PC-9 (cell line): ENCODE measurements at regions not wholly inside any gene's neighbourhood (a gene's known extent, or its start where the extent isn't known, plus 50 kb on each side); places are given as distances from the start of the nearest gene placed in this dataset.

ENCODE experiments used
- EZH2 ChIP-seq: fragments of 200-600 bp; sonication (generic); IDR thresholded peaks from 2 replicates; pipeline ENCODE4 v1.8.0; 2017; ENCODE audit warnings: antibody characterized with exemption, low read depth
- TF ChIP-seq, protein P1 (sequence below): fragments of 200-600 bp; sonication (generic); conservative IDR thresholded peaks from 2 replicates; pipeline ENCODE4 v1.6.1; 2017; ENCODE audit warnings: mixed run types, antibody characterized with exemption, mild to moderate bottlenecking, moderate library complexity

DNA sequence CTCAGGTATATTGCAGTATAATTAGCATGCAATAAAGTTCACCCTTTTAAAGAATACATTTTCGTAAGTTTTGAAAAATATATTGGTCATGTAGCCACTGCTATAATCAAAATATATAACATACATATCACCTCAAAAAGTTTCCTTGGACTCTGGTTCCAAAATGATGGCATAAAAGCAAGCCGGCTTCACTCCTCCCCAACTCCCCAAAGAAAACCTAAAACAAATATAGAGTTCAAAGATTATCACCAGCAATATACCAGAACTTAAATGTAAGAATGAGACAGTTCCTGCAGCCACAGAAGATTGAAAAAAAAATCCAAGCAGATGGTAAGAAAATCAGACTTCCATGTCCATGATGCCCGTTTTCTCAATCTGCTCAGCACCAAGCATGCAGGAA lies 104.3 kb downstream of the APIP start:
- TF ChIP-seq, protein P1, sequence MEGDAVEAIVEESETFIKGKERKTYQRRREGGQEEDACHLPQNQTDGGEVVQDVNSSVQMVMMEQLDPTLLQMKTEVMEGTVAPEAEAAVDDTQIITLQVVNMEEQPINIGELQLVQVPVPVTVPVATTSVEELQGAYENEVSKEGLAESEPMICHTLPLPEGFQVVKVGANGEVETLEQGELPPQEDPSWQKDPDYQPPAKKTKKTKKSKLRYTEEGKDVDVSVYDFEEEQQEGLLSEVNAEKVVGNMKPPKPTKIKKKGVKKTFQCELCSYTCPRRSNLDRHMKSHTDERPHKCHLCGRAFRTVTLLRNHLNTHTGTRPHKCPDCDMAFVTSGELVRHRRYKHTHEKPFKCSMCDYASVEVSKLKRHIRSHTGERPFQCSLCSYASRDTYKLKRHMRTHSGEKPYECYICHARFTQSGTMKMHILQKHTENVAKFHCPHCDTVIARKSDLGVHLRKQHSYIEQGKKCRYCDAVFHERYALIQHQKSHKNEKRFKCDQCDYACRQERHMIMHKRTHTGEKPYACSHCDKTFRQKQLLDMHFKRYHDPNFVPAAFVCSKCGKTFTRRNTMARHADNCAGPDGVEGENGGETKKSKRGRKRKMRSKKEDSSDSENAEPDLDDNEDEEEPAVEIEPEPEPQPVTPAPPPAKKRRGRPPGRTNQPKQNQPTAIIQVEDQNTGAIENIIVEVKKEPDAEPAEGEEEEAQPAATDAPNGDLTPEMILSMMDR = no peak
- TF ChIP-seq EZH2 = no peak
